GM06990 (cell line): ENCODE measurements at regions not wholly inside any gene's neighbourhood (a gene's known extent, or its start where the extent isn't known, plus 50 kb on each side); places are given as distances from the start of the nearest gene placed in this dataset.

Experiments used
- DNase-seq: peaks from one replicate; pipeline ENCODE4 v3.0.0-alpha.2; 2011; ENCODE audit not compliant: insufficient read length; ENCODE audit errors: extremely low read depth
- H3K27me3 ChIP-seq: replicated peaks from 2 replicates; pipeline ENCODE4 v1.6.0; 2011; ENCODE audit warnings: low read length; ENCODE audit not compliant: control insufficient read depth, insufficient read depth
- H3K36me3 ChIP-seq: 2 replicates; pipeline ENCODE4 v1.5.1; 2011; ENCODE audit warnings: low read length; ENCODE audit not compliant: control insufficient read depth, insufficient read depth
- H3K4me3 ChIP-seq: replicated peaks from 2 replicates; pipeline ENCODE4 v1.5.1; 2011; ENCODE audit warnings: low read depth, mild to moderate bottlenecking, control low read depth, low read length
- CTCF ChIP-seq: IDR thresholded peaks from 2 replicates; pipeline ENCODE4 v1.5.1; 2011; ENCODE audit warnings: low read length, control low read depth, mild to moderate bottlenecking, inconsistent platforms; ENCODE audit not compliant: insufficient read depth, poor library complexity, severe bottlenecking

DNA sequence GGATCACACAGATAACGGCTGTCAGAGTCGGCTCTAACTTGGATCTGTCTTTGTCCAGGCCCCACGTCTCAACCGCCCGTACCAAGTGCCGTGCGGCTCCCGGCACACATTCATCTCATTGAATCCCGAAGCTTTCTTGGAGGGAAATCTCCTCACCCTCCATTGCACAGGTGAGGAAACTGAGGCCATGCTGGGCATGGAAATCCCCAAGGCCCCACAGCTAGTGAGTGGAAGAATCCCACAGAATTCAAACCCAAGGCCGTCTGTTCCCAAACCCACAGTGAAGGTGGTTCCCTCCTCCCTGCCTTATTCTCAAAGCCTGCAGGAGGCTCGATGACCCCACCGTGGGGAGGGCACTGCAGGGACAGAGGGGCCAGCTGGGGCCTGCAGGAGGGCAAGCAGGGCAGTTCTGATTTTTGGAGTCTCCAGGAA is 437.9 kb downstream of the MATN1 start:
- TF ChIP-seq CTCF: no peak

DNA sequence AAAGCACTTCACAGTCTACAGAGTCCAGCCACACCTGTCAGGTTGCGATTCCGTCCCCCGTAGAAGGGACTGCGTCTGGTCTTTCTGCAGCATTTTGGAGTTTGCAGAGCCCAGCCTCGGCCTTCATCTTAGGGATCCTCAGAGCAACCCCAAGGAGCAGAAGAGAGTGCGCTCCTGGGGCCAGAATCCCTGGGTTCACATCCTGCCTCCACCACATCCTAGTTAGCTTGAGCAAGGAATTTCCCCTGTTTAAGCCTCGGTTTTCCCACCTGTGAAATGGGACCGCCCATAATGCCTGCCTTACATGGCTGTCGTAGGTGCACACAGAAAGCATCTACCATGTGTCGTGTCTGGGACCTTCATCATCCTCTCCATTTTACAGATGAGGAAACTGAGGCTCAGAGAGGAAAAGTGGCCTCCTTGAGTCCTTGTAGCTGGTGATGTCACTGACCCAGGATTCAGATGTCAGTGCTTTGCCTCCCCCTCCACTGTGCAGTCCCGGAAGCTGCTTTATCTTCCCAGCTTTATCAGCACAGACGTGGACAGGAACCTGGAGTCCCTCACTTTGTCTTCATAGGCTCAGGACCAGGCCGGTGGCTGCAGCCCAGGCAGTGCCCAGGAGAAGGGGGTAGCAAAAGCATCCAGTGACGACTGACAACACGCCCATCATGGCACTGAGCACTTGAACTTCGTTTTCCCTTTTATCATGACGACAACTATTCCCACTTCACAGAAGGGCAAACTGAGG is 438.5 kb downstream of the MATN1 start:
- H3K4me3 ChIP-seq: no peak overlapping the region
- no peaks in the 10 kb centered on the region; the same call in 1 of the 2 replicates for H3K27me3 ChIP-seq
- H3K36me3 ChIP-seq: no peaks in the 10 kb centered on the region
- no peak for DNase-seq
- no peak for TF ChIP-seq CTCF

More for the DNA sequence above, 437.9 kb downstream of the MATN1 start:
- no peaks in the 10 kb centered on the region; the same call in 1 of the 2 replicates for H3K27me3 ChIP-seq
- no peak overlapping the region for H3K4me3 ChIP-seq
- no peaks in the 10 kb centered on the region for H3K36me3 ChIP-seq
- DNase-seq: no peak

DNA sequence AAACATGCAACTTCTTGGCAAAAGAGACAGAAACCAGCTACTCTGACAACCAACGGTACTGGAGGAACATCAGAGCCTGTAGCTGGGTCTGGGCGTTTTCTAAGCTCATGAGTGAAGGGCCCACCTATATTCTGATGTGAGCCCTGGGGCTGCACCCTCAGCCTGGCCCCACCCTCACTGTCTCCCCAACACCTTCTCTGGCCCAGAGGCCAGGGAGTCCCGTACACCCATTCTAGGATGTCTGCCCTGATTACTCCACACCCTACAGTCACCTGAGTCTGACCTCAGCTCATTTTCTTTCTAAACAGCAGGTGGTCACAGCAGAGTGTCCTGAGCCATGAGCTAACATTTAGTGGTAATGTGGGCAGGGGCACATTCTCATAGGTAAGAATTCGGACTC is 439.2 kb downstream of the MATN1 start:
- no peak overlapping the region for H3K4me3 ChIP-seq
- no peaks in the 10 kb centered on the region for H3K36me3 ChIP-seq
- no peak for TF ChIP-seq CTCF
- no peak for DNase-seq
- no peaks in the 10 kb centered on the region; the same call in 1 of the 2 replicates for H3K27me3 ChIP-seq

DNA sequence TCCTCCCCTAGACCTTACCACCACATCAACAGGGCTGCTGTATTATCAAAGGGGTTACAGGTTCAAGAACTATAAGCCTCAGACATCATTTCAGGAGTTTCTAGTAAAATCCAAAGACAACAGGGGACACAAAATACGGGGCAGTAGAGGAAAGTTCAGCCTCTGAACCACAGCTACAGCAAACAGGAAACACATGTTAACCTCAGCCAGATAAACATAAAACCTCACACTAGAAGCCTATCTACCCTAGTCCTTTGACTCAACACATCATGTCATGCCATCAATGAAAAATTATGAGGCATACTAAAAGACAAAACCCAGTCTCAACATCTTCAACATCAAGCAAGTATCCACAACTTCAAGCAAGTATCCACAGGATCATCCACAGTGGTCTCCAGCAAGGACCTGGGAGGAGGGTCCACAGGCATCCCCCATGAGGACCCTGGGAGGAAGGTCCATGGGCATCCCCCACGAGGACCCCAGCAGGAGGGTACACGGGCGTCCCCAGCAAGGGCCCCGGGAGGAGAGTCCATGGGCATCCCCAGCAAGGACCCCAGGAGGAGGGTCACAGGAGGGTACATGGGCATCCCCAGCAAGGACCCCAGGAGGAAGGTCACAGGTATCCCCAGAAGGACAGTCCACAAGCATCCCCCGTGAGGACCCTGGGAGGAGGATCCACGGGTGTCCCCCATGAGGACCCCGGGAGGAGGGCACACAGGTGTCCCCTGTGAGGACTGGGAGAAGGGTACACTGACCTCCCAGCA is 440.0 kb downstream of the MATN1 start:
- Histone ChIP-seq H3K4me3 (no peak overlapping the region), H3K27me3 (no peaks in the 10 kb centered on the region), H3K36me3 (no peaks in the 10 kb centered on the region)
- TF ChIP-seq CTCF: no peak
- DNase-seq: no peak

GRCh38 chr1:30280572-30280971 is 442.8 kb downstream of the MATN1 start:
- Histone ChIP-seq H3K27me3 (no peaks in the 10 kb centered on the region), H3K36me3 (no peaks in the 10 kb centered on the region), H3K4me3 (no peak overlapping the region)
- no peak for DNase-seq
- no peak for TF ChIP-seq CTCF
